ENCODE measurements at regions not wholly inside any gene's neighbourhood (a gene's known extent, or its start where the extent isn't known, plus 50 kb on each side); places are given as distances from the start of the nearest gene placed in this dataset.

DNA sequence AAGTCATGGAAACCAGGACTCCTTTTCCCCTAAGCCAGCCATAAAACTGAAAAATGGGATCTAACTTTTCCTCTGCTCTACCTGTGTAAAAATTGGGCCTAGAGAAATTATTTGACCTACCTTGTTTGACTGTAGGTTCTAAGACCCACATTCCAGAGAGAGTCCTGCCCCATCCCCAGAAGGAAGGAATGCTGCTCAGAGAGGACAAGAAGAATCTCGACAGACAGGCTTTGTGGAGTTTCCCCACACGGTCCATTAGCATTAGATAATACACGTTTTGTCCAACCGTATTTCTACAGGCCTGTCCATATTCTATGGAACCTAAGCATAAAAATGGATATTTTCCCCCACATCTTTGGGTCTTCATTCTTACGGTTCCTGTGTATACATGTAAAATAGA lies 403.3 kb downstream of the METTL4 start:
- H3K27ac Mint-ChIP-seq = no peak overlapping the region

DNA sequence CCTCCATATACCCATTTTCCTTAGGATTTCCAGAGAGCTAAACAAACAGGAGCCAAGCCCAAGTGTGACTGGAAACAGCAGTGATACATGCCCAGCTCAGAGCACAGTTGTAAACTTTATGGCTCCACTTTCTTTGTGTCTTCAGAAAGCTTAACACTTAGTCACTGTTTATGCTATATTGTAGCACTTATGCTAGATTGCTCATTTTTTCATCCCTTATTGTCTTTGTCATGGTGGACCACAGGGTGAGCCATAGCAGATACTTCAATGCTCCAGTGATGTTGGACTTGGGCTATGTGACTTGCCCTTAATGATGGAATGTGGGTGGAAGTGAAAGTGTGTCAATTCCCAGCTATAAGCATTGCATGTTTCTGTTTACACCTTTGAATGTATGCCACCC lies 401.6 kb downstream of the METTL4 start:
- H3K36me3 Mint-ChIP-seq (ENCODE audit: insufficient read depth) = no peaks in the 10 kb centered on the region
- H3K9me3 Mint-ChIP-seq (ENCODE audit: low read depth) = no peaks in the 10 kb centered on the region
- H3K4me3 Mint-ChIP-seq (ENCODE audit: low read depth) = no peak overlapping the region
- H3K27me3 Mint-ChIP-seq = peaks cover 3% of the 10 kb centered on the region
- no peak overlapping the region for H3K27ac Mint-ChIP-seq
- no peak for DNase-seq (ENCODE audit: low spot score, unreplicated experiment)
- TF ChIP-seq, protein P1, sequence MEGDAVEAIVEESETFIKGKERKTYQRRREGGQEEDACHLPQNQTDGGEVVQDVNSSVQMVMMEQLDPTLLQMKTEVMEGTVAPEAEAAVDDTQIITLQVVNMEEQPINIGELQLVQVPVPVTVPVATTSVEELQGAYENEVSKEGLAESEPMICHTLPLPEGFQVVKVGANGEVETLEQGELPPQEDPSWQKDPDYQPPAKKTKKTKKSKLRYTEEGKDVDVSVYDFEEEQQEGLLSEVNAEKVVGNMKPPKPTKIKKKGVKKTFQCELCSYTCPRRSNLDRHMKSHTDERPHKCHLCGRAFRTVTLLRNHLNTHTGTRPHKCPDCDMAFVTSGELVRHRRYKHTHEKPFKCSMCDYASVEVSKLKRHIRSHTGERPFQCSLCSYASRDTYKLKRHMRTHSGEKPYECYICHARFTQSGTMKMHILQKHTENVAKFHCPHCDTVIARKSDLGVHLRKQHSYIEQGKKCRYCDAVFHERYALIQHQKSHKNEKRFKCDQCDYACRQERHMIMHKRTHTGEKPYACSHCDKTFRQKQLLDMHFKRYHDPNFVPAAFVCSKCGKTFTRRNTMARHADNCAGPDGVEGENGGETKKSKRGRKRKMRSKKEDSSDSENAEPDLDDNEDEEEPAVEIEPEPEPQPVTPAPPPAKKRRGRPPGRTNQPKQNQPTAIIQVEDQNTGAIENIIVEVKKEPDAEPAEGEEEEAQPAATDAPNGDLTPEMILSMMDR (IDR thresholded peaks at IDR 0.05; ENCODE audit: unreplicated experiment) = no peak
- peaks cover 5% of the 10 kb centered on the region for H3K4me1 Mint-ChIP-seq (ENCODE audit: low read depth)

More for the DNA sequence above, 403.3 kb downstream of the METTL4 start:
- H3K9me3 Mint-ChIP-seq (ENCODE audit: low read depth) = no peaks in the 10 kb centered on the region
- no peaks in the 10 kb centered on the region for H3K36me3 Mint-ChIP-seq (ENCODE audit: insufficient read depth)
- peaks cover 4% of the 10 kb centered on the region for H3K4me1 Mint-ChIP-seq (ENCODE audit: low read depth)
- DNase-seq (ENCODE audit: low spot score, unreplicated experiment) = no peak
- peaks cover 3% of the 10 kb centered on the region for H3K27me3 Mint-ChIP-seq
- H3K4me3 Mint-ChIP-seq (ENCODE audit: low read depth) = no peak overlapping the region
- TF ChIP-seq, protein P1 (IDR thresholded peaks at IDR 0.05; ENCODE audit: unreplicated experiment) = no peak

DNA sequence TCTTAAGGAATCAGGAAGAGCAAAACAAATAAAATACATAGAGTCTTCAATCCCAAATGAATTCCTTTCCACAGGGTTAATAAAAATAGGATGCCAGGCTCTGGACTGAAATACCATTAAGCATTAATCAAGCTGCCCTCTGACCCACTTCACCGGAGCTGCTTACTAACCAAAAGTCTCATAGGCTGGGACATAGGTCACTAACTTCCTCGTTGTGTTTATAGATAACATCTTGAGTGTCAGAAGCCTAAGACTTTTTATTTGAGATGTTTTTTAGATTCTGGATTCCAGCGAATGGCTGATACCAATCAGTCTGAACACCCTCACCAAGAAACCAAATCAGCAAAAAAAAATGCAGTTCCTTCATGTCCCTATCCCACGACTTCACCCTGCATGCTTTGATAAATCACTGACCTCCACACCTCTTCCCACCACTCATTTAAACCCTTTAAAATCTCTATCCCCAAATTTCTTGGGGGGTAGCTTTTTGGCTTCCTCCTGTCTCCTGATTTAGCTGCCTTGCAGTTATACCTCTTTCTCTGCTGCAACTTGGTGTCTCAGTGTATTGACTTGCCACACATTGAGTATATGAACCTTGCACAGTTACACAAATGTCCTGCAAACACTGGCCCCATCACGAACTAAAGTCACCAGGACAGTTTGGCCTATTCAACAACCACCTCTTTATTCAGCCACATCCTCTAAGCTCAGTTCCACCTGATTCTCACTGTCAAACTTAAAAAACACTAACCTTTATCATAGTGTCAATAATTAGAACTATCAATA lies 399.3 kb downstream of the METTL4 start:
- H3K4me1 Mint-ChIP-seq (ENCODE audit: low read depth) = peaks cover 5% of the 10 kb centered on the region
- TF ChIP-seq, protein P1 (IDR thresholded peaks at IDR 0.05; ENCODE audit: unreplicated experiment) = no peak
- no peak overlapping the region for H3K27ac Mint-ChIP-seq
- H3K4me3 Mint-ChIP-seq (ENCODE audit: low read depth) = no peak overlapping the region
- peaks cover 3% of the 10 kb centered on the region for H3K27me3 Mint-ChIP-seq
- H3K9me3 Mint-ChIP-seq (ENCODE audit: low read depth) = peaks cover 4% of the 10 kb centered on the region
- DNase-seq (ENCODE audit: low spot score, unreplicated experiment) = no peak
- H3K36me3 Mint-ChIP-seq (ENCODE audit: insufficient read depth) = no peaks in the 10 kb centered on the region

DNA sequence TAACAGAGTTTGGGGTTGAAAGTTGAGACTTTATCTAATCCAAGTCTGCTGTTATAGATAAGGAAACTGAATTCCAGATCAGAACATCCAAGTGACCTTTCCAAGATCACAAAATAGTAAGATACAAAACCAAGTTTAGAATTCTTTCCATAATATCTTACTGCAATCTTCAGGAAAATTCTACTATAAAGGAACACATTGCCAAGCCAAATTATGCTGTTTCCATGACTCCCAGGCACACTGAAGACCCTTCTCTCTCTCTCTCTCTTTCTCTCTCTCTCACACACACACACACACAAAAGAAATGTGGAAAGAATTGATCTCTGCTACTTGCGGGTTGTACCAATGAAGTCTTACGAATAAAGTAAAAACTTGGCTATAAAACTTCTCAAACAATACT lies 398.4 kb downstream of the METTL4 start:
- no peak for DNase-seq (ENCODE audit: low spot score, unreplicated experiment)
- H3K4me3 Mint-ChIP-seq (ENCODE audit: low read depth) = no peak overlapping the region
- H3K27ac Mint-ChIP-seq = no peak overlapping the region
- peaks cover 4% of the 10 kb centered on the region for H3K9me3 Mint-ChIP-seq (ENCODE audit: low read depth)
- peaks cover 3% of the 10 kb centered on the region for H3K27me3 Mint-ChIP-seq
- H3K4me1 Mint-ChIP-seq (ENCODE audit: low read depth) = peaks cover 5% of the 10 kb centered on the region
- no peaks in the 10 kb centered on the region for H3K36me3 Mint-ChIP-seq (ENCODE audit: insufficient read depth)
- TF ChIP-seq, protein P1 (IDR thresholded peaks at IDR 0.05; ENCODE audit: unreplicated experiment) = no peak

DNA sequence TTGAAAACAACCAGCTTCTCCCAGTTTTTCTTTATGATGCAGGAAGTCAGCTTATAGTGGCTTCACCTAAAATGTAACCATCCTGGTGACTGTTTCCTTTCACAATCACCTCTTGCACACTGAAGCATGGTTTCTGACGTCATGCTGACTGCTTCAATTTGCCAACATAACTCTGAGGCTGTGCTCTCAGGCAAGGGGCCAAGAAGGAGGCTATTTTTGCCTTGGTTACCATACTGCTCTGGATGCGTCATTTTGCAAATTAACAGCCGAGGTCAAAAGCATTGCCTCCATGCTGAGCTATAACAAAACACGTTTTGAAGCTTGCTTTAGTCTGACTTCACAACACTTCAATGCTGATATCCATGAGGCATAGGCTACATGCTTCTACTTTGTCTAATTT lies 397.8 kb downstream of the METTL4 start:
- H3K9me3 Mint-ChIP-seq (ENCODE audit: low read depth) = peaks cover 4% of the 10 kb centered on the region
- no peak for DNase-seq (ENCODE audit: low spot score, unreplicated experiment)
- peaks cover 3% of the 10 kb centered on the region for H3K27me3 Mint-ChIP-seq
- no peak overlapping the region for H3K27ac Mint-ChIP-seq
- H3K4me1 Mint-ChIP-seq (ENCODE audit: low read depth) = peaks cover 5% of the 10 kb centered on the region
- no peaks in the 10 kb centered on the region for H3K36me3 Mint-ChIP-seq (ENCODE audit: insufficient read depth)
- TF ChIP-seq, protein P1 (IDR thresholded peaks at IDR 0.05; ENCODE audit: unreplicated experiment) = no peak
- no peak overlapping the region for H3K4me3 Mint-ChIP-seq (ENCODE audit: low read depth)
